OCI-LY1 (cell line): ENCODE measurements at regions not wholly inside any gene's neighbourhood (a gene's known extent, or its start where the extent isn't known, plus 50 kb on each side); places are given as distances from the start of the nearest gene placed in this dataset.

ENCODE experiments used
- H2AFZ ChIP-seq: fragments of 200-600 bp; sonication (generic), shearing (Covaris generic); 2 replicates; pipeline ENCODE4 v1.6.0; 2014; ENCODE audit warnings: antibody characterized with exemption, mild to moderate bottlenecking, low read length
- H3F3A ChIP-seq: fragments of 200-600 bp; sonication (generic), shearing (Covaris generic); 2 replicates; pipeline ENCODE4 v1.6.0; 2014; ENCODE audit warnings: mild to moderate bottlenecking, antibody characterized with exemption, low read length, moderate library complexity; ENCODE audit not compliant: insufficient read depth
- H3K27ac ChIP-seq: fragments of 200-600 bp; sonication (generic); 2 replicates; pipeline ENCODE4 v1.5.1; 2014; ENCODE audit warnings: low read length, mixed run types, mild to moderate bottlenecking, low read depth; ENCODE audit not compliant: poor library complexity, severe bottlenecking
- H3K27me3 ChIP-seq: fragments of 200-600 bp; sonication (generic); 2 replicates; pipeline ENCODE4 v1.6.0; 2014; ENCODE audit warnings: antibody characterized with exemption, mild to moderate bottlenecking, low read length, moderate library complexity; ENCODE audit not compliant: insufficient read depth
- H3K36me3 ChIP-seq: fragments of 200-600 bp; sonication (generic); 2 replicates; pipeline ENCODE4 v1.6.1; 2014; ENCODE audit warnings: mild to moderate bottlenecking, antibody characterized with exemption, low read length, moderate library complexity, mixed read lengths; ENCODE audit not compliant: insufficient read depth
- H3K4me1 ChIP-seq: fragments of 200-600 bp; sonication (generic); 2 replicates; pipeline ENCODE4 v1.5.1; 2014; ENCODE audit warnings: mild to moderate bottlenecking, low read length, moderate library complexity; ENCODE audit not compliant: insufficient read depth, severe bottlenecking
- H3K4me2 ChIP-seq: fragments of 200-600 bp; sonication (generic), shearing (Covaris generic); 2 replicates; pipeline ENCODE4 v1.6.1; 2014; ENCODE audit warnings: low read length
- H3K4me3 ChIP-seq: fragments of 200-600 bp; sonication (generic); 2 replicates; pipeline ENCODE4 v1.5.1; 2014; ENCODE audit warnings: low read length, low read depth, mild to moderate bottlenecking, mixed read lengths; ENCODE audit not compliant: poor library complexity, severe bottlenecking
- H3K79me2 ChIP-seq: fragments of 200-600 bp; shearing (Covaris generic); 2 replicates; pipeline ENCODE4 v1.6.1; 2016; ENCODE audit warnings: mixed run types, low read length, mixed read lengths; ENCODE audit not compliant: insufficient read depth
- H3K9ac ChIP-seq: fragments of 200-600 bp; sonication (generic), shearing (Covaris generic); 2 replicates; pipeline ENCODE4 v1.6.1; 2014; ENCODE audit warnings: mild to moderate bottlenecking, low read length, mixed read lengths
- H3K9me2 ChIP-seq: fragments of 200-600 bp; sonication (generic), shearing (Covaris generic); 2 replicates; pipeline ENCODE4 v1.6.1; 2014; ENCODE audit warnings: low read depth, mild to moderate bottlenecking, low read length, mixed read lengths
- H3K9me3 ChIP-seq: fragments of 200-600 bp; shearing (Covaris generic); 2 replicates; pipeline ENCODE4 v1.6.1; 2014; ENCODE audit warnings: low read length, mixed read lengths
- H4K20me1 ChIP-seq: fragments of 200-600 bp; sonication (generic), shearing (Covaris generic); 2 replicates; pipeline ENCODE4 v1.6.0; 2016; ENCODE audit warnings: mild to moderate bottlenecking, low read length; ENCODE audit not compliant: insufficient read depth
- CTCF ChIP-seq: fragments of 200-600 bp; sonication (generic), shearing (Covaris generic); IDR thresholded peaks from 2 replicates; pipeline ENCODE4 v1.5.1; 2017; ENCODE audit warnings: mild to moderate bottlenecking, antibody characterized with exemption, low read length, moderate library complexity, mixed read lengths
- EZH2 ChIP-seq: fragments of 200-600 bp; sonication (generic), shearing (Covaris generic); IDR thresholded peaks from 2 replicates; pipeline ENCODE4 v1.8.0; 2017; ENCODE audit warnings: borderline replicate concordance, mixed run types, mild to moderate bottlenecking, antibody characterized with exemption, low read length, moderate library complexity, mixed read lengths

- Histone ChIP-seq H3K4me2 (no peak overlapping the region), H3K4me1 (no peaks in the 10 kb centered on the region), H4K20me1 (no peaks in the 10 kb centered on the region), H3K9me3 (no peaks in the 10 kb centered on the region), H3K79me2 (no peaks in the 10 kb centered on the region), H3K27ac (no peak overlapping the region), H3K27me3 (no peaks in the 10 kb centered on the region), H3K9me2 (no peaks in the 10 kb centered on the region), H2AFZ (no peak overlapping the region), H3F3A (no peaks in the 10 kb centered on the region), H3K9ac (no peak overlapping the region), H3K36me3 (no peaks in the 10 kb centered on the region), H3K4me3 (no peak overlapping the region)
- TF ChIP-seq CTCF (no peak), EZH2 (no peak)
Observed at GRCh38 chr3:34955680-34956079, 683.6 kb upstream of the ARPP21 start.

- Histone ChIP-seq H3K9me2 (no peaks in the 10 kb centered on the region), H3K79me2 (no peaks in the 10 kb centered on the region), H3K4me1 (no peaks in the 10 kb centered on the region), H3K4me2 (no peak overlapping the region), H4K20me1 (no peaks in the 10 kb centered on the region), H2AFZ (no peak overlapping the region), H3K36me3 (no peaks in the 10 kb centered on the region), H3K27ac (no peak overlapping the region), H3F3A (no peaks in the 10 kb centered on the region), H3K9ac (no peak overlapping the region), H3K4me3 (no peak overlapping the region), H3K27me3 (no peaks in the 10 kb centered on the region), H3K9me3 (no peaks in the 10 kb centered on the region)
- TF ChIP-seq EZH2, result no peak
- no peak for TF ChIP-seq CTCF
Observed at GRCh38 chr3:34956511-34956910, 682.8 kb upstream of the ARPP21 start.

GRCh38 chr3:34957677-34958076 lies 681.6 kb upstream of the ARPP21 start:
- Histone ChIP-seq H3K9me3 (no peaks in the 10 kb centered on the region), H3K9ac (no peak overlapping the region), H3K27ac (no peak overlapping the region), H3K9me2 (no peaks in the 10 kb centered on the region), H3K36me3 (no peaks in the 10 kb centered on the region), H3F3A (no peaks in the 10 kb centered on the region), H3K4me2 (no peak overlapping the region), H4K20me1 (no peaks in the 10 kb centered on the region), H2AFZ (no peak overlapping the region), H3K27me3 (no peaks in the 10 kb centered on the region), H3K79me2 (no peaks in the 10 kb centered on the region), H3K4me3 (no peak overlapping the region), H3K4me1 (no peaks in the 10 kb centered on the region)
- TF ChIP-seq EZH2 (no peak), CTCF (no peak)
